NCI-H2196 treated with DMSO at 0.1 percent for 48 hours (cell line): ENCODE measurements at regions not wholly inside any gene's neighbourhood (a gene's known extent, or its start where the extent isn't known, plus 50 kb on each side); places are given as distances from the start of the nearest gene placed in this dataset.
A peak's percentile ranks its signal among the peaks of the same experiment; 100 is the strongest.
"Not testable (repeated sequence)": the region's sequence is repeated elsewhere in the genome, so short reads cannot be mapped to it uniquely, and the experiment has no call there.

Experiments
- DNase-seq: peaks from one replicate; lab custom pipeline; 2025; ENCODE audit not compliant: unreplicated experiment; lab: John Stamatoyannopoulos, UW

DNA sequence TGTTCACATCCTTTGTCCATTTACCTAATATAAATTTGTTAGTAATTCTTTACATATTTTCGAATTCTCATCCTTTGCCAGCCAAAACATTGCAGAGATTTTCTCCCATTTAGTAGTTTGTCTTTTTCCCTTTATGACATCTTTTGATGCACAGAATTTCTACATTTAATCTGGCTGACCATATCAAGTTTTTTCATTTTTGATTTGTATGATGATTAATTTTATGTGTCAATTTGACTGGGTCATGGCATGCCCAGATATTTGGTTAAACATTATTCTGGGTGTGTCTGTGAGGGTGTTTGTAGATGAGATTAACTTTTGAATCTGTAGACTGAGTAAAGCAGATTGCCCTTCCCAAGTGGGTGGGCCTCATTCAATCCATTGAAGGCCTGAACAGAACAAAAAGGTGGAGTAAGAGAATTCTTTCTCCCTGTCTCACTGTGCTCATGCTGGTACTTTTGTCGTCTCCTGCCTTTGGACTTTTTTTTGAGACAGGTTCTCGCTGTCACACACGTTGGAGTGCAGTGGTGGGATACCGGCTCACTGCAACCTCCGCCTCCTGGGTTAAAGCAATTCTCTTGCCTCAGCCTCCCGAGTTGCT lies 72.1 kb upstream of the EPB41L1 start:
- no peak for DNase-seq

DNA sequence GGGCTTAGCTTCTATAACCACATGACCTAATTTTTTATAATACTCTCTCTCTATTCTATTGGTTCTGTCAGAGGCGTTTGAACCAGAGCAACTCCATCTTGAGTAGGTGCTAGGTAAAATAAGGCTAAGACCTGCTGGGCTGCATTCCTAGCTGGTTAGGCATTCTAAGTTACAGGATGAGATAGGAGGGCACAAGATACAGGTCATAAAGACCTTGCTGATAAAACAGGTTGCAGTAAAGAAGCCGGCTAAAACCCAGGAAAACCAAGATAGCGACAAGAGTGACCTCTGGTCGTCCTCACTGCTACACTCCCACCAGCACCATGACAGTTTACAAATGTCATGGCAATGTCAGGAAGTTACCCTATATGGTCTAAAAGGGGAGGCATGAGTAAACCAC lies 71.3 kb upstream of the EPB41L1 start:
- DNase-seq: not testable (repeated sequence)

DNA sequence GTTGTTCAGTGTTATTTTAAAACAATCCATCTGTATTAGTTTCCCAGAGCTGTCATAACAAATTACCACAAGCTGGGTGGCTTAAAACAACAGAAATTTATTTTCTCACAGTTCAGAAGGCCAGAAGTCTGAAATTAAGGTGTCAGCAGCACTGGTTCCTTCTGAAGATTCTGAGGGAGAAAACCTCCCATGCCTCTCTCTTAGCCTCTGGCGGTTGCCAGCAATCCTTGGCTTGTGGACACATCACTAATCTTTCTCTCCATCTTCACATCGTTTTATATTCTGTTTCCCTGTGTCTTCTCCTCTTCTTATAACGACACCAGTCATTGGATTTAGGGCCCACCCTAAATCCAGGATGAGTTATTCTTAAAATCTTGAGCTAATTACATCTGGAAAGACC lies 70.2 kb upstream of the EPB41L1 start:
- DNase-seq: no peak

DNA sequence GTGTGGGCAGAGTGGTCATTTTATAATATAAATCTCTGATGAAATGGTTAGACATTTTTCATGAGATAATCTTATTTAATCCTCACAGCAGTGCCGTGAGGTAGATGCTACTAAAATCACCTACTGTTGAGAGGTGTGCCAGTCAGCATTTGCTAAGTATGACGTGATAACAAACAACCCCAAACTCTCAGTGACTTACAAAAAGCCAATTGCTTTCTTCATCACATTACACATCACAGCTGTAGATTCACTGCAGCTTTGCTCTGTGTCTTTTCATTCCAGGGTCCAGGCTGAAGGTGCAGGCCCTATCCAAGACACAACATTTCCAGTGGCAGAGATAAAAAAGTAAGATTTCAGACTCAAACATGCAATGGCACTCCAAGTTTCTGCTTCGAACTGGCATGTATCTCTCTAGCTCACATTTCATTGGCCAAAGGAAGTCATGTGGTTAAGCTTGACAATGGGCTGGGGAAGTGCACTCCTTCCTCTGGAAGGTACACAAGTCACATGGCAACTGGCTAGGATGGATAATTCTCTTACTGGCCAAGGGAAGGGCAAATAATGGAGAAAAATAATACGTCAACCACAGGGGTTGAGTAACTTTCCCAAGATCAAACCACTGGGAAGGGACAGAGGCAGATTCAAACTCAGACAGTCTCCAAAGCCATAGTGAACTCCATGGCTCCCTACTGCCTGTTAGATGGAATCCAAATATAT lies 69.5 kb upstream of the EPB41L1 start:
- DNase-seq: no peak

DNA sequence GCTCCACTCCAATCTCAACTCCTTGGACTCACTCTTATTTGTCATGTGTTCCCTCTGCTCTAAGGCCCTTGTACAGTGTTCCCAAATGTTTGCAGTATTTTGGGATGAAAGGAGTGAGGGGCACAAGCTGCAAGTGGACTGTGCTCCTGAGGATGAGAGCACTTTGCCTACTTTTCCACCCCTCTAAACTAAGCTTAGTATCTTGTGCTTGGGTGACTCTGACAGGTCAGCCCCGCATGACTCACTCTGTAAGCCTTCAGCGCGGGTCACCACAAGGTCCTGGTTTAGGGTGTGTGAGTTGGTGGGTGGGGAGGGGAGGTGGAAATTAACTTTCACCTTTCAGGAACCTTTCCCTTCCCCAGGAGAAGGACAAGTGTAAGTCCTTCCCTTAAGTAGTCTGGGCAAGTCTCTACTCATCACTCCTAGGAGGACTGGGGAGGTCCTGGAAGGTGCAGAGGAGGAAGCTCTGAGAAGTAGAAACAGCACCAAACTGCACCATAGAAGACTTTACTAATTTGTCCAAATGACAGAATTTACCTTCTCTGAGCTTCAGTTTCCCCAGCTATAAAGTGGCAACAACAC lies 68.8 kb upstream of the EPB41L1 start:
- no peak for DNase-seq

DNA sequence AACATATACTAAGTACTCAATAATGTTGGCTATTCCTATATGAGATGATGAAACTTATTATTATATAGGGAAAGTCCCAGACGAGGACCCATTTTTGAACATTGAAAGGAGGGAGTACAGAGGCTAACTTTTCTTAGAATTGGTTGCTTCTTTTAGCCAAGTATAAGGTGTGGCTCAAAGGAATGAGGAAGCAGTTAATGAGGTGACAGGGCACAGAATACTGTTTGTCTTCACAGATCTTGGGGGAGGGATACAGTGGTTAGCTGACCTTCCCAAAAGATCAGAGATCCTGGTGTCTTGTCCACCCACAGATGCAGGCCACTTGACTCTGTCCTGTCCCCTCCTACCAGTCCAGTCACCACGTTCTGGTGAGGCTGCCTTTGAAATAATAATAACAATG lies 67.8 kb upstream of the EPB41L1 start:
- no peak for DNase-seq

DNA sequence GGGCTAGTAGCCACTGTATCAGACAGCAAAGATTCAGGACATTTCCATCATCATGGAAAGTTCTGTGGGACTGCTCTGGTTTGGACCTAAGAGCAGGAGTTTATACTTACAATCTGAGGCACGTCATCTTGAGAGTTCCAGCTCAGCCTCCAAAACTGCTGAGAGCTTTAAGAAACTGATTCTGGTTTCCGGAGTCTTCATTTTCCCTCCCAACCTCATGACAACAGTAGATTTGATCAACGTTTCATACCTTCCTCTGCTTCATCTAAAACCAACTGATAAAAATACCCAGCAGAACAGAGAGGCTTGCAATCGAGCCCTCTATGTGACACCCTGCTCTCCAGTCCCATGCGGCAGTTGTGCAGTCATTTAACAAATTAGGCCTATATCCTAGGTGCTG lies 64.3 kb upstream of the EPB41L1 start:
- DNase-seq: no peak

DNA sequence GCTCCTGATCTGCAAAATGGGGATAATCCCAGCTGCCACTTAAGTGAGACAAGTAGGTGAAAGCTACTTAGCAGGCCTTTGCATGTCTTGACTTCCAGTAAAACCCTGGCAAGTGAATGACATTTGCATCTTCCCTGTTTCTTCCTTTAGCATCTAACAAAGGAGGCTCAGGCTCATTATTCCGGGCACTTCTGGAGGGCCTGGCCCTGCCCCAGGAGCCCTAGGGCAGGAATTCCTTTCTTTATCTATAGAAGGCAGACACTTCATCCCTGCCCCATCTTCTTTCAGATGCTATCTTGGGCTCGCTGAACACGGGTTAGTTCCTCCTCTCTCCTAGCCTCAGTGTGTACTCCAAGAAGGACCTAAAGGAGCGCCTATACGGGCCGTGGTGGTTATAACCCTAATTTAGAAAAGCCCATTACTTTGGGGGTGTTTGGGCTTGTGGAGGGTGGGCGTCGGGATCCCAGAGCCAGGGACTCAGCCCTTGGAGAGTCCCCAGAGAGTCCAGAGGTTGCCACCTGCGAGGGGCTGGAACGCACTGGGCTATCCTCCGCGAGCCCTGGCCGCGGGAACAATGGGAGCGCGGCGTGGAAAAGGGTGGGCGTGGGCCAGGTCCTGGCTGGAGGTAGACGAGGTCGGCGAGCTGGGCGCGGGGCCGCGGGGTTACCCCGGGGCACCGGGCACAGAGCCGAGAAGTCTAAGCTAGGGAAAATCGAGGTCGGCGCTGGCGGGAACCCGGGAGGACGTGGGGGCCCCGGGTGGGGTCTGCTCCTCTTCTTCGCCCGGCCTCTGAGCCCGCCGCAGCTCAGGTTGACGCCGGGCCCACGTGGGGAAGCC lies 62.8 kb upstream of the EPB41L1 start:
- DNase-seq: no peak

DNA sequence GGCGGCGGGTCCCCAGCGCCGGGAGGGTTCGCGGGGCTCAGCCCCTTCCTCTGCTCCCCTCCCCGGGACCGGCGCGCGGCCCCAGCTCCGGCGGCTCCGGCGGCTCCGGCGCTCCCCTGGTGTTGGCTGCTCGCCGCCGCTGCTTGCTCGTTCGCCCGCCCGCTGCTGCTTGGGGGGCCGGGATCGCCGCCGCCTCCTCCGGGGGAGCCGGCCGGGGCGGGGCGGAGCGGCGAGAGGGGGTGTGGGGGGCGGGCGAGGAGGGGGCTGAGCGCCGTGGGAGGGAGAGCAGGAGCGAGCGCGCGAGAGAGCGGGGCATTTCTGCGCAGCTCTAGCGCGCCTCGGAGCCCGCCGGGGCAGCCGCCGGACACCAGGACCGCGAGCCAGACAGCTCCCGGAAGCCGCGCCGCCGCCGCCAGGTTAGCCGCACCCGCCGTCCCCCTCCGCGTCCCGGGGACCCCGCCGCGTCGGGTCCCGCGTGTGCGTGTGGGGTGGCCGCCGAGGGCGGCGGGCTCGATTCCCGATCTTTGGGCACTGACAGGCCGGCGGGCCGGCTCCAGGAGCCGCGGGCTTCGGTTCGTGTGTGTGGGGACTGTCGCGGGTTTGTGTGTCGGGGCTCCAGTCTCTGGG lies 62.0 kb upstream of the EPB41L1 start:
- DNase-seq: no peak

DNA sequence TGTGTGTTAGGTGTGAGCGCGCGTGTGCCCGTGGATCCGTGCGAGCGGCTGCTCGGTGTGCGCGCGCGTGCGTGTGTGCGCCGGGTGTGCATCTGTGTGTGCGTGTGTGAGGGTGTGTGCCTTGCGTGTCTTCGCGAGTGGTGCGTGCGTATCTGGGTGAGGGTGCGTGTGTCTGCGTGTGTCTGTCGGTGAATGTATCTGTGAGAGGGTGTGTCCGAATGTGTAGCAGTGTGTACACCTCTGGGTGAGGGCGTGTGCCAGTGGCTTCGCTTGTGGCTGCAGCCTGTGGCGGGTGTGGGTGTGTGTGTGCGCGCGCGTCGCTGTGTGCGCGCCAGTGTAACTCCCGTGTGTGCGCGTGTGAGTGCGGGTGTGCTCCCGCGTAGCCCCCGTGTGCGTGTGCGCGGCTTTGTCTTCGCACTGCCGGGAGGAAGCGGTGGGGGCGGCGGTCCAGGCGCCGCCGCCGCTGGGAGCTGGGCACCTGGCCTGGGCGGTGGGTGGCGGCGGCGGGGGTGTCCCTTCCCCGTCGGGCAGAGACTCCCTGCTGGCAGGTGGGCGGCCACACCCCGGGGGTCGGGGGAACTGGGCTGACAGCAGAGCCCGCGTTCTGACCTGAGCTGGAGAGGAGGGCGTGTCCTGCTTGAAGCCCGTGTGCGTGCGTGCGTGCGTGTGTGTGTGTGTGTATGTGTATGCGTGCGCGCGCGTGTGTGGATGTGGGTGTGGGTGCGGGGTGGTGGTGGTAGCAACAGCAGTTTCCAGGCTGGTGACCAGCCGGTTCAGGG lies 61.3 kb upstream of the EPB41L1 start:
- DNase-seq: peak; percentile 24

DNA sequence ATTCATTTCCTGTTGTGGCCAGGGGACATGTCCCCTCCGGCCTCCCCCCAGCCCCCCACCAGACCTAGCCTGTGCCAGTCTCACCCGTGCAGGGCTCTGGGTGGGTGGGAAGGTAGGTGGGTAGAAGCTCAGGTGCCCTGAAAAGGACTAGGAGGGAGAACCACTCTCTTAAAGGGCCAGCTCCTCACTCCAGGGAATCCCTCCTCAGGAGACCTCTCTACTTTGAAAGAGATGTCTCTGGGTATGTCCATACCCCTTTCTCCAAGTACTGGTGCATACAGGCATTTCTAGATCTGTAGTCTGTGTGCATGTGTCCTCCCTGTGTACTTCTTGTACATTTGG lies 60.8 kb upstream of the EPB41L1 start:
- no peak for DNase-seq

DNA sequence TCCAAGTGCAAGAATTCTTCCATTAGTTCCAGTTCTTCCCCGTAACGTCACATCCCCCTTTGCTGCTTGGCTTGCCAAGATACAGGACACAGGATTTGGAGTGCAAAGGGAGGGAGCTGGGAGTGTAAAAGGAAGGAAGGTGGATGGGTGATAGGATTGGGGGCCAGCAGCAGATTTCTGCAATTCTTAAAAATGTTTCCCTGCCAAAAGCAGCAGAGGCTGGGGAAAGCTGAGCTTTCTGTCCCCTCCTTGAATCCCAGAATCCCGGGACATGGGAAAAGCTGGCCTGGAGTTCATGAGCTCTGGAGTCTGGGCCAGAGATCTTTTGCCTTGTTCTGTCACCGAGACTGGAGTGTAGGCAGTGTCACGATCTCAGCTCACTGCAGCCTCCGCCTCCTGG lies 60.0 kb upstream of the EPB41L1 start:
- no peak for DNase-seq

DNA sequence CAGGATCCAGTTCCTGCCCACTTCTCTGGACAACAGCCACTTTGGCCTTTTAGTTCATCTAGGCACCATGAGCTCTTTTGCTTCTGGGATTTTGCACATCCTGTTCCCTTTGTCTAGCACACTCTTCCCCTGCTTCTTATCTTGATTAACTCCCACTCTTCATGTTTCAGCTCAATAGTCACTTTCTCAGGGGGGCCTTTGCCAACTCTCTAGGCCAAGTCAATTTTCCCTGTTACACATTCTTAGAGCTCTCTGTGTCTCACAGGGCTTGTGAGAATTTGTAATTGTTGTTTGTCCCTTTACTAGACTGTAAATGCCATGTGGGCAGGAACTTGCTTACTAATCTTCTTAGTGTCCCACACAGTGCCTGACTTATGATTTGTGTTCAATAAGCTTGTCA lies 58.1 kb upstream of the EPB41L1 start:
- DNase-seq: no peak

DNA sequence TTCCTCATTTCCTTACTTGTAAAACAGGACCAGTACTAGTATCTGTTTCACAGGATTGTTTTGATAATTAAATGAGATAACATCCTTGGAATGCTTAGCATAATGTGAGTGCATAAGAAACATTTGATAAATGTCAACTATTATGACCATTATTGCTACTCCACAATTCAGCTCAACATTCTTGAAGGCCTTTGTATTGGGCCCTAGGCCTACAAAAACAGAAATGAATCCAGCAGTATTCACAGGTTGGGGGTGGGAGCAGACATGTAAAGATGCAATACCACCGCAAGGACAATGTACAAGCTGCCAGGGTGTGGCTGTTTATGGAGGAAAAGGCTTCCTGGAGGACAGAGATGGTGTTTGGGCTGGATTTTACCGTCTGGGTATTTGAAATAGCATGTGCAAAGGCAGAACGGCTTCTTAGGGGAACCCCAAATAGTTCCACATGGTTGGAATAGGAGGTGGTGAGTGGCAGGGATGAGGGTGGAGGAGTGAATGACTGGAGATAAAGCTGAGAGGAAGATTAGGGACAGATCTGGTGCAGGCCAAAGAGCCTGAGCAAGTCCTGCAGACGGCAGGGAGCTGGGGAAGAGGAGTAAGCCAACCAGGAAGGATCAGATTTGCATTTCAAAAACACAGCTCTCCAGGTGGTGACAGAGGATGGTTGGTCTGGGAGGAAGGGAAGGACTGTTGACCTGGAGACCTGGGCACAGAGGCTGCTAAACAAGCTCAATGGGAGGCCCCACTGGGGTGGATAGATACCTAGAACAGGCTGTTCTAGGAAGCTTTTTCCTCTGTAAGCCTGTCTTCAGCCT lies 57.0 kb upstream of the EPB41L1 start:
- DNase-seq: no peak

DNA sequence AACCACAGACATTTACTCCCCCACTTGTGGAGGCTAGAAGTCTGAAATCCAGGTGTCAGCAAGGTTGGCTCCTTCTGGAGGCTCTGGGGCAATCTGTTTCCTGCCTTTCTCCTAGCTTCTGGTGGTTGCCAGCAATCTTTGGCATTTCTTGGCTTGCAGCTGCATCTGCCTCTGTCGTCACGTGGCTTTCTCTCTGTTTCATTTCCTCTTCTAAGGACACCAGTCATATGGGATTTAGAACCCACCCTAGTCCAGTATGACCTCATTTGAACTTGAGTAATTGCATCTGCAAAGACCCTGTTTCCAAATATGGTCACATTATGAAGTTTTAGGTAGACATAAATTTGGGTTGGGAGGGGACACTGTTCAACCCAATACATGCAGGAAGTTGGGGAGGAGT lies 56.2 kb upstream of the EPB41L1 start:
- no peak for DNase-seq

DNA sequence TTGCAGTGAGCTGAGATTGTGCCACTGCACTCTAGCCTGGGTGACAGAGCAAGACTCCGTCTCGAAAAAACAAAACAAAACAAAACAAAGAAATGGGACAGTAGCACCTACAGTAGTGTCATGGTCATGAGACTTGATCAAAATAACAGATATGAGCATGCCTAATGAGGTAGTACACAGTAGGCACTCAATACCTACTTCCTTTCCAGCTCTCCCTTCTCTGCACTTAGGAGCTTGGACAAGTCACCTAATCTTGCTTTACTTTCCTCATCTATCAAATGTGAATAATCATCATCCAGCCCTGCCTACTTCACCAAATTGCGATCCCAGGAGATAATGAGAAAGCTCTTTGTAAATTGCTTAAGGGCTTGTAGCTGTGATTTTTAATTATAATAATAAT lies 55.4 kb upstream of the EPB41L1 start:
- no peak for DNase-seq

DNA sequence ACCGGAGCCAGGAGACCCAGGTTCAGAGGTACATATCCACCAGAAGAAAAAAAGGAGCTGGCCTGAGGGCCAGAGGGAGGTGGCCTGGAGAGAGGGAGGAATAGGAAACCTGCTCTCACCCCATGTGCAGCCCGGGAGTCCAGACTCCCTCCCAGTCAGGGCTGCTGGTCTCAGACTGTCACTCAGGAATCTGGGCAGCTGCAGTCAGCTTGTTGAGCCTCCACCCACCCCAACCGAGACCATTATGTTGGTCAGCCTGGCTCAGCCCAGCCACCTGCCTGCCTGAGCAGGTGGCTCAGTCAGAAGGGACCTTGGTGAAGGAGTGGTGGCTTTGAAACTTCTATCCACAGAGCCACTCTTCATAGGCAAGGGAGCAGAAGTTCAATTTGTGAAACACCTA lies 53.3 kb upstream of the EPB41L1 start:
- DNase-seq: peak; percentile 81

DNA sequence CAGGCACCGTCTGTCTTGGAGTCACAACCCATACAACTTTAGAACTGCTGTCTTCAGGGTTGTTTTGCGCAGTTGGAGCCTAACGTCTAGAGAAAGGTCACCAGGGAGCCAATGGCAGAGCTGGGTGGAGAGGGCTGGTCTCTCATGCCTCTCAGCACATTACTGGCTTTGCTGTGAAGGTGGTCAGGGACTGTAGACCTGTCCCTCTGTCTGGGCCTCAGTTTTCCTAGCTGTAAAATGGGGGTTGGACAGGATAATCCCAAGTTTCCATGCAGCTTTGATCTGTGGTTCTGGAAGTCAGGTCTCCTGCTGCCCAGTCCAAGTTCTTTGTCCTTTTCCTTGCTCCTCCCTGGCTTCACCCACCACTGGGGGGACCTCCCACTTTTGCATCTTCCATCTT lies 52.2 kb upstream of the EPB41L1 start:
- DNase-seq: no peak

DNA sequence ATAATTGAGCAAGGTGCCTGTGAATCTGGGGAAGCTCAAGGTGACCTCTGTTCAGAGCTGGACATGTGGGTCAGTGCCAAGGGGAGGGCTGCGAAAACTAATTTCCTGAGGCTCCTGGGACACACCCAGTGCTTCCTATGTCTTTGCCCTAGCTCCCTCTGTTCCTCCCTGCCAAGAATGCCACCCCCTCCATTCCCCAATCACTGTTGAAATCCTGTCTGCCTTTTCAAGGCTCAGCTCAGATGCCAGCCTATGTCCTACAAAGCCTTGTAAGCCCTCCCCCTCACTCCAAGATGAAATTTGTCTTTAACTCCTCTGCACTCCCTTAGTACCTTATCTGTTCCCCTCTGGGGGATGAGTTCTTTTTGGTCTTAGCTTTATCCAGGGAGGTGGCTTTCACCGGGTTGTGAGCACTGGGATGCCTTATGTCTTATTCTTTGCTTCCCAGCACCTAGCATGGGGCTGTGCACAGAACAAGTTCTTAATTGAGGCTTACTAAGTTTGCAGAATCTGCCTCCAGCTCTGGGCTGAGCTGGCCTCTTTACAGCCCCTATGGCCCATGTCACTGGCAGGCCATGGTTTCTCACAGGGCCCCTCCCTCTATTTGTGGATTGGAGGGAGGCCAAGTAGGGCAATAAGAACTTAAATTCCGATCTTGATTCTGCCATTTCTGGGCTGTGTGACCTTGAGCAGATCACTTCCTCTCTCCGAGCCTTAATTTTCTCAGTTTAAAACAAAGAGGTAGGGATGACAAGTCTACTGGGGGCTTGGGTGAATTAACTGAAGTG lies 51.5 kb upstream of the EPB41L1 start:
- DNase-seq: no peak
